ENCODE measurements at regions not wholly inside any gene's neighbourhood (a gene's known extent, or its start where the extent isn't known, plus 50 kb on each side); places are given as distances from the start of the nearest gene placed in this dataset.

- TF ChIP-seq, protein P1, sequence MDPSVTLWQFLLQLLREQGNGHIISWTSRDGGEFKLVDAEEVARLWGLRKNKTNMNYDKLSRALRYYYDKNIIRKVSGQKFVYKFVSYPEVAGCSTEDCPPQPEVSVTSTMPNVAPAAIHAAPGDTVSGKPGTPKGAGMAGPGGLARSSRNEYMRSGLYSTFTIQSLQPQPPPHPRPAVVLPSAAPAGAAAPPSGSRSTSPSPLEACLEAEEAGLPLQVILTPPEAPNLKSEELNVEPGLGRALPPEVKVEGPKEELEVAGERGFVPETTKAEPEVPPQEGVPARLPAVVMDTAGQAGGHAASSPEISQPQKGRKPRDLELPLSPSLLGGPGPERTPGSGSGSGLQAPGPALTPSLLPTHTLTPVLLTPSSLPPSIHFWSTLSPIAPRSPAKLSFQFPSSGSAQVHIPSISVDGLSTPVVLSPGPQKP (CRISPR knock-in tag; IDR thresholded peaks at IDR 0.05): no peak
- TF ChIP-seq SP1 (CRISPR knock-in tag; IDR thresholded peaks at IDR 0.05): no peak
- no peak for TF ChIP-seq MYC (IDR thresholded peaks at IDR 0.05; ENCODE audit: low read depth, low read length)
- no peak for TF ChIP-seq MYC (CRISPR knock-in tag; IDR thresholded peaks at IDR 0.05; ENCODE audit: borderline replicate concordance, low read depth)
- TF ChIP-seq TAF1 (IDR thresholded peaks at IDR 0.05; ENCODE audit: control insufficient read depth, extremely low read depth, insufficient read depth, low read length, severe bottlenecking): no peak
- TF ChIP-seq CBX8 (IDR thresholded peaks at IDR 0.05; ENCODE audit: borderline replicate concordance, extremely low read depth, low read depth, low read length, poor library complexity, severe bottlenecking): no peak
These were observed 294.6 kb downstream of the ZNF608 start for GRCh38 chr5:124451721-124452383.

All from K562 (cell line).